IPS-NIHi7 (cell line): ENCODE measurements at regions not wholly inside any gene's neighbourhood (a gene's known extent, or its start where the extent isn't known, plus 50 kb on each side); places are given as distances from the start of the nearest gene placed in this dataset.

Experiments used
- DNase-seq: peaks from one replicate; pipeline ENCODE4 v3.0.0; 2012; ENCODE audit warnings: mixed read lengths; ENCODE audit errors: extremely low spot score

DNA sequence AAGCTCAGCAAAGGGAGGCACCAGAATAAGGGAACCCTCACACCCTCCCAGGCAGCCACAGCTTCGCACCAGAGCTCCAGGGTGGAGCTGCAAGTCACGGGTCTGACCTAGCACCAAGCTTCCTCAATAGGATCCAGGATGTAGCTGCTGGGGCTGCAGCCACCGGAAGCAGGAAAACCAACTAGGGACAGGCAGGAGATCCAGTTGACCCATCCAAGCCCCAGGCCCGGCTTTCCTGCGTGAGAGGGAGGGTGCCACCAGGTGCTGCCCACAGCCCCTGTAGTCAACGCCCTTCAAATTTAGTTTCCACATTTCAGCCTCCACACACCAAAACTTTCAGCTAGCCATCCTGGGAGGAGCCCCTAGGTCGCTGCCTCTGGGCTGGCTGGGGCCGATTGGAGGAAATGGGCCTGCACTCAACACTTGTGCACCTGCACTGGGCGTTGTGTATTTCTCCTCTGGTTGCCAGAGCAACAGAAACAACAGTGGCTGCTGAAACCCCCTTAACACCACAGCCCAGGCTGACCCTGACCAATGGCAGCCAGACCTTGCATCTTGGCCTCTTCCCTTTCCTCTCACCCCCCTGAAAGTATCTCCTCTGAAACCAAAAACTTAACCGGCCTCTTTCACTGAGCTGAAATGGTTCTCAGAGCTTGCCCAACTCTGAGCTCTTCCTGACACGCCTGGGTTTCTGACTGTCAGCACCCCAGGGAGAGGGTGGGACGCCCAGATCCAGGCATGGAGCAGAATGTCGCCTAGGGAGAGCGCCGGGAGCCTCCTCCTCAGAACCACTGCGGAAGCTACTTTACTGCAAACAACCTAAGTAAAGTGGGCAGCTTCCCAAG lies 226.5 kb upstream of the MAP3K1 start:
- no peak for DNase-seq

- no peak for DNase-seq
Observed at GRCh38 chr5:56588131-56588487, 227.2 kb upstream of the MAP3K1 start.

DNA sequence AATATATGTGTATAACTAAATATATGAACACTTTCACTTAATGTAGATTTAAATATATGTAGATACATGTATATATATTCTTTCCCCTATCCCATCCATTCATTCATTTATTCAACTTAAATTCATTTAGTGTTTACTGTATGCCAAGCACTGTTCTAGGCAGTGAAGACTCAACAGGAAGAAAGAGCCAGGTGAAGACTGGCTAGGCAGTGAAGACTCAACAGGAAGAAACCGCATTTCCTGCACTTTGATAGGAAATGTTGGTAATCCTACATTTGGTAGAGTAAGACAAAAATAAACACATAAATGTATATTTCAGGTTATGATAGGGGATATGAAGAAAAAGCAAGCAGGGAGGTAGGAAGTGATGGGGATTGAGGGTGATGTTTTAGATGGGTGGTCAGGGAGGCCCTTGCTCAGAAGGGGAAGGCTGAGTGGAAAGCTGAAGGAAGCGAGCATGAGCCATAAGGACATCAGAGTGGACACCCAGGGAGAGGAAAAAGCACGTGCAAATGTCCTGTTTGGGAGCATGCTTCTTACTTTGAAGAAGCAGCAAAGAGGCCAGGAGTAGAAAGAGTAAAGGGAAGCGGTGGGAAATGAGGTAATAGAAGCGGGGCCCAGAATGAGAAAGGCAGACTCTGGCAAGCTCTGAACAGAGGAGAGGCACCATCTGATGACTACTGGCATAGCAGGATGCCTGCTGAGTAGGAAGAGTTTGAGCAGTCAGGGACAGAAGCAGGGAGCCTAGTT lies 227.8 kb upstream of the MAP3K1 start:
- DNase-seq, result no peak

DNA sequence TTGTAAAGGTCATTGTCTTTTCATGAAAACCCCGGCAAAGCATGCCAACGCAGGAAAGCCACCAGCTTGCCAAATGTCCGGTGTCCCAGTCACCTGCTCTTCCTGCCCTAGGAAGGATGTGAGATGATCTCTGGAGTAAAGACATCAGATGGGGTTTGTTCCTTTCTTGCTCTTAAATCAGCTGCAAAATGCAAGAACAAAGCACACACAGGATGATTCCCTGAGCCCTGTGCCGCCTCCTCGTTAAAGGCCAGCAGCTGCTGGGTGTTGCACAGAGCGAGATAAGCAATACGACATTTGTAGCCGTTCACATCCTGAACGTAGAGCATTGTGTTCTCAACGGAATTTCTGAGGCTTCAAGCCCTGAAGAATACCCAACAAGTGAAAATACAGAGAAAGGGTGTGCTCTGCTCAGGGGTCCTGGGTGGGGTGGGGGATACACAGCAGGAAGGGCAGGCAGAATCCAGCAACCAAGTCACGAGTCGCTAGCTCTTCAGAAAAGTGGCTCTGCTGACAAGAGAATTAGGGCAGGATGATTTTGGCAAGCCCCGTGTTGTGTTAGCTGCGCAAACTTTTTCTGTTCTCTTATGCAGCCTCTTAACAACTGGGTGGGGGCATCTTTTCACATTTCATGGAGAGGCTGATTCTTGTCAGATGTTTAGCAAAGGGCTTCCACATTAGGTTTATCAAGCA lies 229.2 kb upstream of the MAP3K1 start:
- no peak for DNase-seq

GRCh38 chr5:56585461-56585860 lies 229.9 kb upstream of the MAP3K1 start:
- DNase-seq, result no peak

- no peak for DNase-seq
Observed at GRCh38 chr5:56581426-56581825, 233.9 kb upstream of the MAP3K1 start.

DNA sequence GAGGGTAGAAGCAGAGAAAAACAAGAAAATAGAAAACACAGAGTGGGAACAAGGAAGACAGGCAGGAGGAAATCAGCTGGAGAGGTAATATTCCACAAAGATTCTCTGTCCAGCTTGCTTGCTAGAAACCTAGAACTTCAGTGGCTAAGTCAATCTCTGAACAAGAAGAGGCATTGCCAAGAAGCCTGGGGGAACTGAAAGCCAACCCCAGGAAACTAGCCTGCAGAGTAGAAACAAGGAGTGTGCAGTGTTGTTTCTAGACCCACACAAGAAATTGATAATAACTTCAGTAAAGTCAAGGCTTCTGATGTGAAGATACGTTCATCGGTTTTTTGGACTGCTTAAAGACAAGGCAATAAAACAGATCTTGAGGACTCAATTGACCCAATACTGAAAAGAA lies 234.5 kb upstream of the MAP3K1 start:
- DNase-seq, result no peak

- no peak for DNase-seq
Observed at GRCh38 chr5:56575821-56576220, 239.5 kb upstream of the MAP3K1 start.

DNA sequence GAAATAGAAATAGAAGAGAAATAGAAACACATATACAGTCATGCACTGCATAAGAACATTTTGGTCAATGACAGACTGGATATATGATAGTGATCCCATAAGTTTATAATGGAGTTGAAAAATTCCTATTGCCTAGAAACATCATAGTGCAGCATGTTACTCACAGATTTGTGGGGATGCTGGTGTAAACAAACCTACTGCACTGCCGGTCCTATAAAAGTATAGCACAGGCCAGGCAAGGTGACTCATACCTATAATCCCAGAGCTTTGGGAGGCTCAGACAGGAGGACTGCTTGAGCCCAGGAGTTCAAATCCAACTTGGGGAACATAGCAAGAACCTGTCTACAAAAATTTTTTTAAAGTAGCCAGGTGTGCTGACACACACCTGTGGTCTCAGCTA lies 240.6 kb upstream of the MAP3K1 start:
- no peak for DNase-seq

GRCh38 chr5:56569566-56569965 lies 245.8 kb upstream of the MAP3K1 start:
- no peak for DNase-seq

GRCh38 chr5:56569076-56569475 lies 246.3 kb upstream of the MAP3K1 start:
- no peak for DNase-seq

- DNase-seq, result no peak
Observed at GRCh38 chr5:56567278-56567677, 248.1 kb upstream of the MAP3K1 start.

- no peak for DNase-seq
Observed at GRCh38 chr5:56566374-56567249, 248.7 kb upstream of the MAP3K1 start.

- no peak for DNase-seq
Observed at GRCh38 chr5:56565644-56566043, 249.7 kb upstream of the MAP3K1 start.

GRCh38 chr5:56565283-56565615 lies 250.1 kb upstream of the MAP3K1 start:
- DNase-seq, result no peak

- no peak for DNase-seq
Observed at GRCh38 chr5:56564541-56565282, 250.6 kb upstream of the MAP3K1 start.

GRCh38 chr5:56561455-56561854 lies 253.9 kb upstream of the MAP3K1 start:
- DNase-seq, result no peak

GRCh38 chr5:56558131-56558745 lies 257.1 kb upstream of the MAP3K1 start:
- no peak for DNase-seq

GRCh38 chr5:56557198-56557597 lies 258.2 kb upstream of the MAP3K1 start:
- DNase-seq, result no peak

GRCh38 chr5:56552612-56553268 lies 262.6 kb upstream of the MAP3K1 start:
- no peak for DNase-seq
